Activated naive CD4-positive, alpha-beta T cell treated with Interleukin-2 at 50 U/mL for 16 hours (primary cell): ENCODE measurements at regions not wholly inside any gene's neighbourhood (a gene's known extent, or its start where the extent isn't known, plus 50 kb on each side); places are given as distances from the start of the nearest gene placed in this dataset.

Experiments
- DNase-seq: peaks from one replicate; pipeline ENCODE4 v3.0.0-alpha.2; 2020

DNA sequence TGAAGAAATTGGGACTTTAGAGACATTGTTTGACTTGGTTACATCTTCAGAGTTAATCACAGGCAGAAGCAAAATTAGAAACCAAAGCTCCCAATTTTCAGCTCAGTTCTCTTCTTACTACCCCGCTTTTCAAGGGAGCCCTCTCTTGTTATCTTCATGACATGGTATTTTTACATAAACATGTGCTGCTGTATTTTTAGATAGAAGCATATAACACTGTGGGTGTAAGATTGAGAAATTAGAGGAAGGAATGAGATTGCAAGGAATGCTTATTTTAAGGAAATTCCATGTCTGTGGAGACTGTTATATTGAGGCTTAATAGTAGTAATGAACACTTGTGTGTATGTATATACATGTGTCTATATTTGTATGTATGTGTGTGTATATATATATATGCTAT lies 401.6 kb downstream of the TMEM232 start:
- DNase-seq = no peak

DNA sequence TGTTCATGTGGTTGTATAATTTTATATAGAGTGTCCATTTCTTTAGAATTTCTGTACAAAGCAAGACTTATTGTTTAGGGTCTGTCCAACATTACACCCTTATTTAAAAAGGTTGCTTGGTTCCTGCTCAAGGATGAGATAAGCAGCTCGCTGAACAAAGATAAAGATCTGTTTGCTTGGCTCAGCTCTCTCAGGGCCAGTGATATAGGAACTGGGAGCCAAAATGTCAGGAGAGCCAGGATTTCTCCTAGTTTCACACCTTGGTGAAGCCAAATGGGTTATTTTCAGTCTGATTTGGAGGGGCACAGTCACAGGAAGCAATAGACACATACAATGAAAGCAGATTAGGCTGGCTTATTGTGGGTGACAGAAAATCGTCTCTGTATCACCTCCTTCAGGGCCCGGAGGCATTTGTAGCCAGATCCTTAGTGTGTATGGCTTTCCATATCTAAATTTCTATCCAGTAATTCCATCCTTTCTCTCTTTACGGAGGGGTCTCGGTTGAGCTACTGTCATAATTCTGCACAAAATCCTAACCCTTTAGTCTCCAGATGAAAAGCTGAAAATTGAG lies 396.4 kb downstream of the TMEM232 start:
- no peak for DNase-seq

DNA sequence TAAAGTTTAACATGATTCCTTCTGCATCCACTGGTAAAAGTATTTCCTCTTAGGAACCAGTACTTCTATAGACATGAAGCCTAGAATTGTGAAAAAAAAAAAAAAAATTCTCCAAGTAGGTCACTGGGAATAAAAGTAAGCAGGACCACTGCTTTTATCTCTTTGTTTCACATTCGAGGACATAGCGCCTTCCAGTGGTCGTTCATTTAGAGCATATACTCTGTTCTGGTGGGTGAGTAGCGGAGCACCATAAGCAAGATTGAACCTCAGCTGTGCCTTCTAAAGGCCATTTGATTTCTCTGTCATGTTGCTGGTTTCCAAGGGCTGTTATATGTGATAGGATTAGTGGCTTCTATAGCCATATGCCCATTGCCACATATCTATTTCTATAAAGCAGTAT lies 393.1 kb downstream of the TMEM232 start:
- no peak for DNase-seq

DNA sequence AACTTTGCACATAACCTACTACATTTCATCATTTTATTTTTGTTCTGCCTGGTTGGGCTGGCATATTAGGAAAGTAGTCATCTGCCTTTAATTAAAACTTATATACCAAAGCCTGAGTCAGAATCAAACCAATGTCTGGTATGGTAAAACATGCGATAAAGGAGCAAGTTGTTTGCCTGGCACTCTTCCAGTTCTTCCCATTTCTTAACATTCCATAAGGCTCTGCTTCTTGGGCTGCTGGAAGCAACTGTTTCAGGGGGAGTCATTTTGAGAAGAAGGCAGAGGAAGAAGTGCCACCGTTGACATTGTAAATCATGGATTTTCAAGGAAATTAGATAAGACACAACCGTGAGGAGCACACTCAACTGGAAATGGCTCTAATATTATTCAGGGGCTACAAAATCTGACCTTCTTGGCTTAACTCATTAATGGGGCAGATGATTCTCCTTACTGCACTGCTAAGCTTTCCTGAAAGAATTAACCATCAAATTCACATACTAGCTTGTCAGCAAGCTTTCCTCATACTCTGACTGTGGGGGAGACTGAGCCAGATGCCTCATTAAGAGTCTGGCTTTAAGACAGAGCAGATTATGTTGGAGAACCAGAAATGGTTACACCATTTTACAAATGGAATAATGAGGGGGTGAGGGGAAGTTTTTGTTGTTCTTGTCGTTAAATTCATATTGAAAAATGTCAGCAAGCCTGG lies 391.0 kb downstream of the TMEM232 start:
- DNase-seq = no peak

DNA sequence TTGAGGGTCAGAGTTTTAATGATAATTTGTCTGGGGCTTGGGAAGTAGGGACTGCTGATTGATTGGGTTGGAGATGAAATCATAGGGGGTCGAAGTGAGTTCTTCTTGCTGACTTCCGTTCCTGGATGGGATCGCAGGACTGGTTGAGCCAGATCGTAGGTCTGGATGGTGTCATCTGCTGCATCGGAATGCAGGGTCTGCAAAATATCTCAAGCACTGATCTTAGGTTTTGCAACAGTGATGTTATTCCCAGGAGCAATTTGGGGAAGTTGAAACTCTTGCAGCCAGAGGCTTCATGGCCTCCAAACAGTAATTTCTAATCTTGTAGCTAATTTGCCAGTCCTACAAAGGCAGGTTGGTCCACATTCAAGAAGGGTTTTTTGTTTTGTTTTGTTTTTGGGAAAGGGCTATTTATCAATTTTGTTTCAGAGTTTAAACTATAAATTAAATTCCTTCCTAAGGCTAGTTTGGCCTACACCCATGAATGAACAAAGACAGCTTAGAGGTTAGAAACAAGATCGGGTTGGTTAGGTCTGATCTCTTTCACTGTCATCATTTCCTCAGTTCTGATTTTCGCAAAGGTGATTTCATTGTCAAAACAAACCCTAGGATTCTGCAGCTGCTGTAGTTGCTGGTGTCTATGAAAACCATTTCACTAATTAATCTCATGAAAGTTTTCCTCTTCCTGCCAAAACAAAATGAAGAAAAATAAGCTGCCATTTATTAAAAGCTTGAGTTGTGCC lies 388.0 kb downstream of the TMEM232 start:
- no peak for DNase-seq

DNA sequence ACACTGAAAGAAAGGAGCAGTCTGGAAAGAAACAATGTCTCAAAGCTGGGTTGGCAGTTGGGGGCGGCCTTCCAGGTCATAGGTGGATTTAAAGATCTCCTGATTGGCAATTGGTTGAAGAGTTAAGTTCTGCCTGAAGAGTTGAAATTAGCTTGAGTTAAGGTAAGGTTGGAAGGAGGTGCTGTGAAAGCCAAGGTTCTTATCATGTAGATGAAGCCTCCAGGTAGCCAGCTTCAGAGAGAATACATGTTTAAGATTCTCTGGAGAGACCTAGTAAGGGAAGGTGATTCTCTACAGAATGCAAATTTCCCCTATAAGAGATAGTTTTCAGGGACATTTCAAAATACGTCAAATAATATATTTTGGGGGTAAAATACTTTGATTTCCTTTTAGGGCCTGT lies 387.1 kb downstream of the TMEM232 start:
- DNase-seq = no peak

DNA sequence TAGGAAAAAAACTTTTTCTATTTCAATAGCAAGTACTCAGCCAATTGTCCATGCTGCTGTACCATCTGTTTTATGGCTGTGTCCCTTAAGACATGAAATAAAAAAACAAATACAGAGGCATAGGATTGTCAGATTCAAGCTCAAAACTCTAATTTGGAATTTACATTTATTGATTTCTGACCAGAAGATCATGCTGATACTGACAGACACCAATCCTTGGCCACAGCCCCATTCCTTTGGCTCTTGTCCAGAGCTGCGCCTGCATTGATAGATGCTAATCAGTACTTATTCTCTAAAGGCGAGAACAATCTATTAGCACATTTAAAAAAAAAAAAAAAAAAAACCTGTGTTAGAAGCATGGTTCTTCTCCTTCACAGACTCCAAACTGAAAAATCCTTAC lies 384.6 kb downstream of the TMEM232 start:
- no peak for DNase-seq

DNA sequence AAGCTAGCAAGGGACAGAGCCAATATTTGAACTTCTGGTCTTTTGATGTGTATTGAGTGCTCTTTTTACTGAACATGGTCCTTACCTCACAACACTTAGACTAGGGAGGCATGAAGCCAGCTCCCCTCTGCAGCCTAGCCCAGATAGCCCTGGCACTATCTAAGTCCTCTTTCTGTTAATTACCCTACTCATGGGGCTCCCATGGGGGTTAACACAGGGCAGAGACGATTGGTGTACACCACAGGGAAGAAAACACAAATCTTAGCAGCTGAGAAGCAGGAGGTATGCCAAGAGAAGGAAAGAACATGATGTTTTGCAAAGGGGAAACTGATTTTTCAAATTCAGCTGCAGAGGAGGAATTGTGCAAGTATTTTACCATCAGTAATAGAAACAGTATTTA lies 383.8 kb downstream of the TMEM232 start:
- no peak for DNase-seq

DNA sequence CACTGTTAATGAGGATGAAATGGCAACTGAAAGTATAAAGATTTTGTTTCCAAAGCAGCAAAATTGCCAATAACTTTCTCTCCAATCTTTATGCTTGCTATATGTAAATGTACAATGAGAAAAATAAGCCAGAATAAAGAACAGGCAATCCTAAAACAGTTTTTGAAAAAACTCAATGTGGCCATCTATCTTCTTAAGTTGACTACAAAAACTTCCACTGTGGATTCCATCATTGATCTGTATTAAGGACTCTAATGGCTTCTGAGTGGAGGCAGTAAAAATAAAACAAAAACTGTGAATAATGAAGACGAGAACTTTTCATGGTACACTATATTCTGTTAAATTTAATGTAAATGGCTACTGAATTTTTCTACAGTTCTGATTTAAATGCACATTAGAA lies 382.9 kb downstream of the TMEM232 start:
- no peak for DNase-seq

DNA sequence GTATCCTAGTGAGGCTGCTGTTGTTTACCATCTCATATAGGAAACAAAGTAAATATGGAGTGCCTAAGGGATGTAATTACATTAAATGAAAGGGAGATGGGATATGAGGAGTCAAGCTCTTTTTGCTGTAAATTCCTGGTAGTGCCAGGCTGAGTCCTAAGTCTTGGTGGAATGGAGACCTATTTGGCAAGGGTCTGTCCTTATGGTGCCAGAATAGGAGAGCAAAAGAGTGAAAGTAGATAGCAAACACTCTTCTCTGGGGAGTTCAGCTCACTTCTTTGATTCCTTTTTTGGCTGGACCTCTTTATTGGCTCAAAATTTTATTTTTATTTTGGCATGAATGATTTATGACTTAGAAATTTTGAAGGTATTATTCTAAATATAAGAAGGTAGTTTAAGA lies 380.8 kb downstream of the TMEM232 start:
- DNase-seq = no peak

DNA sequence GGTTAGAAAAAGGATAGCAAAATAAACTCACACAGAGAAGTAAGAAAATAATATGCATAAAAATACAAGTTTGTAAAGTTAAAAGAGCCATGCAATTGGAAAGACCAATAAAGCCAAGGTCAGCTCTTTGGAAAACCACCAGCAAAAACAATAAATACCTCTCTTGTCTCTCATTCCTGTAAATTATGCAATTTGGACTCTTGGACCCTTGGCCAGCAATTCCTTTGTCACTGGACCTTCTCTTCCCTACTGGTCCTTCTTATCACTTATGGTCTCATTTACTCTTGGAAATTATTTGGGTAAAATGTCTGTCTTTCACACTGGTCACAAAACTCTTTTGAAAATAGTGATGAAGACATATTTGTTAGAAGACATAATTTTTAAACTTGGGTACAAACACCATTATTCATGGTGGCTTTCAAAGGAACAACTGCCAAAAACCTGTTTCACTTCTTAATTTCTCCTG lies 379.5 kb downstream of the TMEM232 start:
- DNase-seq = no peak

DNA sequence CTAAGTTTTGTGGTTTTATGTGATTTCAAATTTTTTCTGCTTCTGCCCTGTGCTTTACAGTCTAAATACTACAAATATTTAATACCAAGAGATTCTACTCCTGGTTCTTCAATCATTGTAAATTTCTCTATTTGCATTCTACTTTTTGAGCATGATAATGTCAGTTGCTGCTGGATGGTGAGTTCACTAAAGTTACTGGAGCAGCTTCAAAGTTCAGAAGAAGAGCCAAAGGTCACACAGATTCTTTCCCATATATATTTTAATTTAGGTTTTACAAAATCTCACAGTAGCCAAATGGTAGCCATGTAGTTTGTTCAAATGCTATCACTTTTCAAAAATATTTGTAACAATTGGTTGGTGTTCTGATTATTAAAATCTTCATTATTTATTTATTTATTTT lies 378.7 kb downstream of the TMEM232 start:
- DNase-seq = no peak

DNA sequence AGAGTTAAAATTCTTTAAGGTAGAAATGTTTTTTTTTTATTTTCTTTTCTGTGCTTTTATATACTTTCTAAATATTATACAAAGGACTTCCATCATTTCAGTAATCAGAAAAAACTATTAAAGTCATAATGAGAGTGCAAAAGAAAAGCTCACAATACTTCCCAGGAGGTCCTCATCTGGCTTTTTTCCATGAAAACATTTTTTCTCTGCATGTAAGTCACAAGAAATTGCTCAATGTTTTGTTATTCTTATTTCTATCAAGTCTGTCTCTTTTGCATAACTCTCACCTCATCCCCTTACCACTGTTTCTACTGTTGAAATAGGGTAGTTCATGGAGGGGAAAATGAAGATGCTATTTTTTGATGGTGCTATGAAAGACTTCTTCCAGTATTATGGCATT lies 375.0 kb downstream of the TMEM232 start:
- DNase-seq = no peak

DNA sequence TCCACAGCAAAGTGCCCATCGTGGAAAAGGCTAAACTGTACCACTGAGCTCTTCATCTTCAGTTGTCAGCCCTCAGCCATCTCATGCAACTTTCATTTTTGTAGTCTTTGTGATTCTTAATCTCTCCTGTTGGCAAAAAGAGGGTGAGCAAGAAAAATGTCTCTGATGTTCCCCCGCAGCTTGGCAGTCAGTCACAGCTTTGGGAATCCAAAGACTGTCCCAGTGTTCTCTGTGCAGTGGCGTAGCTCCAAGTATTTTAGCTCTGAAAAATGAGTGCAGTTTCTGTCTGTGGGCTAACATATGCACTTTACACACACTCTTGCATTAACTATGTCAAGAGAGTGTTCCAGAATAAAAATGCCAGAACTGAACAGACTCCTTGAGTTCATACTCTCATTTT lies 372.2 kb downstream of the TMEM232 start:
- no peak for DNase-seq

DNA sequence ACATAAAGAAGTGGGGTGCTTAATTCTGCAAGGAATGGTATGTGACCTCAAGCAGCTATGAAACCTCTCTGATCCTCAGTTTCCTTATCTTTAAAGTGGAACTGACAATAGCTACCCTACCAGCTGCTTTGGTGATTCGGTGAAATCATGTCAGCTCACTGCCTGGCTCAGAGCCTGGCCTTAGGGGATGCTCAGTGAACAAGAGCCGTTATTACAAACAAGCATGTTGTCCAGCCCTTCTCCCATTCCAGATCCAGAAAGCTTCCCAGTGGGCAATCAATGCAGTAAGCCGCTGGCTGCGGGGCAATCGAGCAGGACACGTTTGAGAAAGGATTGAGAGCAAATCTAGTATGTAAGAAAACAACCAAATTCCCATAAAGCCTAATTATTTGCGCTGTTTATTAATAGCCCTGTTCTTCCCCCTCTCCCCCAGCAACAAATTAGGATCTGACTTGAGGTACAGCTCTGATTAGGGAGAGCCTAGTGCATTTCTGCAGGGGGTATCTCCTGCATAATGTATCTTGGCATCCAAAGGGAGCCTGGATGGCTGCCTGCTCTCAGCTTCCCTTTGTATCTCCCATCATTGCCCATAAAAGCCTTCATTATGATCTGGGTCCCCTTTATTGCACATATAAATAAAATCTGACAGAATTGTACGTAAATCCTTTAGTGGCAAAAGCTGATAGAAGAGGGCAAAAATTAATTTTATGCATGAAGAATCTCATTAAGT lies 371.4 kb downstream of the TMEM232 start:
- DNase-seq = no peak

DNA sequence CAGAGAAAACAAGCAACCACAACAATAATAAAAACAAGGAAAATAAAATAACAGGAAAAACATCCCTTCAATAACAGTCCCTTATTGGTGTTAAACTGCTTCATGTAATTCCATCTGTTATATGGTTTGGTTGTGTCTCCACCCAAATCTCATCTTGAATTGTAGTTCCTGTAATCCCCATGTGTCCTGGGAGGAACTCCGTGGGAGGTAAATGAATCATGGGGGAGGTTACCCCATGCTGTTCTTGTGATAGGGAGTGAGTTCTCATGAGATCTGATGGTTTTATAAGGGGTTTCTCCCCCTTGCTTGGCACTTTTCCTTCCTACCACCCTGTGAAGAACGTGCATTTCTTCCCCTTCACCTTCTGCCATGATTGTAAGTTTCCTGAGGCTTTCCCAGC lies 369.8 kb downstream of the TMEM232 start:
- no peak for DNase-seq

DNA sequence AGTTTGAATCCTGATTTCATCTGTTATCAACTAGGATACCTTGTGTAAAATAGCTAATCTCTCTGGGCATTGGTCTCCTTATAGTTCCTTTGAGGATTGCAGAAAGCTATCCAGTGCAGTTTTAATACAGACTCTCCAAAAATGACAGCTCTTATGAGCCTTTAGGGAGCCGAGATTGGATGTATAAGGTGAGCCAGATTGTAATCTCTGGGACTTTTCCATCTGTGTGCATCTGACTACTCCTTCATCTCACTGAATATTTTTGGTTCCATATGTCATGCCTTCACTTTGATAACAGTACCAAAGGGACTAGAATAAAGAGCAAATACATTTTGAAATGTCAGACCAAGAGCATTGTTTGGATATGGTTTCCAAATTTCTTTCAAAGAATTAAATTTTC lies 367.2 kb downstream of the TMEM232 start:
- no peak for DNase-seq

DNA sequence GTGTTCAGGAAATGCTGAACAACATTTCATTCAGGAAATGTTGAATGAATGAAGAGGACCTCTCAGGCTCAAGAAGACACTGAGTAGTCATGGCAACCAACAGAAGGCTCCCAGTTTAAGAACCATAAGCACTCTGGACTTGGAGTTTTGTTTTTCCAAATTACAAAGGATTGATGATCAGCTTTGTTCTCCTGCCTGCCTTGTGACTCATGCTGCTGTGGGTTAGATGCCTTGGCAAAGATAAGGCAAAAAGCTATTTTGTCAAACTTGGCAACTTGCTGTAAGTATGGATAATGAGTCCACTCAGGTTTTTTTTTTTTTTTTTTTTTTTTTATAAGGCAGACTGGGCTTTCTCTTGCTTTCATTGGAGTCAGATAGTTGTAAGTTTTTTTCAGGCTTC lies 365.0 kb downstream of the TMEM232 start:
- DNase-seq = no peak

DNA sequence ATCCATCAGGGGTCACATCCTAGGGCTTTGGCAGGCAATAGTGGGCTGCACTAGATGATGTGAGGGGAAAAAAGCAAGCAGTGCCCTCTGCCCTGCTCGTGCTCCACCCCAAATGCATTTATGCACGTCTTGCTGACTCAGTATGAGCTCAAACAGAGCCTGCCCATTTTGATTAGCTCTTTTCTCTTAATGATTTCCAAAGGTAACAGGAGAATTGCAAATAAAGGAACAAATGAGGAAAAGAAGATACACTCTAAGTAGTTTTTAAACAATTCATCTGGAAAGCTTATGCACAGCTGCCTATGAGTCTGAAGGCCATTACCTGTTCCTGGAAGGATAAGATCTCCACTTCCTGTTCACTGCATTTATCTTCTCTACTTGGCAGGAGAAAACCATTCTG lies 364.2 kb downstream of the TMEM232 start:
- DNase-seq = no peak

DNA sequence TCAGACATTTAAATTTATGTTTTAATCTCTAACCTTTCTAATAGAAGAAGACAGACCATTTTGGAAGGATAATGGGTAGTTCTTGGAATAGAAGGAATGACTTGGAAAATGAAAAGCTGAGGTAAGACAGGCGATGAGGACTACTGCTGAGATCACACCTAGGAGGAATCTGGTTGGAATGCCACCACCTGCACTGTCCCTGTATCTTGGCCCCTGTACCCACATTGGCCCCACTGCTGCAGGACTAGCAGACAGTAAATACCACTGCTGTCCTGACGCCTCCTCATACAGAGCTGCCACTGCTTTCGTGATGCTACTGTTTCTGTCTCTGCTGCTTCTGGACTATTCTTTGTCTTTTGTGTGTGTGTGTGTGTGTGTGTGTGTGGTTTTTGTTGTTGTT lies 359.8 kb downstream of the TMEM232 start:
- DNase-seq = no peak
